ENCODE measurements at regions not wholly inside any gene's neighbourhood (a gene's known extent, or its start where the extent isn't known, plus 50 kb on each side); places are given as distances from the start of the nearest gene placed in this dataset.

- ChIA-PET CTCF (ENCODE audit: partially characterized antibody) (no interaction called here), POLR2A (ENCODE audit: partially characterized antibody) (no interaction called here)
- Histone ChIP-seq H3K36me3 (ENCODE audit: insufficient read depth, low read length) (no peaks in the 10 kb centered on the region), H3K4me1 (ENCODE audit: insufficient read depth, low read length) (no peaks in the 10 kb centered on the region), H3K9me3 (ENCODE audit: control insufficient read depth in 1 of 2, low read length in 2 of 2) (no peaks in the 10 kb centered on the region), H3K27me3 (ENCODE audit: insufficient read depth, low read length) (no peaks in the 10 kb centered on the region), H3K27ac (ENCODE audit: low read depth, low read length) (no peak overlapping the region), H3K4me3 (ENCODE audit: low read length in 2 of 2) (no peak overlapping the region)
- Mint-ChIP-seq H3K27ac (no peak overlapping the region), H3K9me3 (peaks cover 0 to 3% (median 0%) of the 10 kb centered on the region in 8 donors), H3K27me3 (peaks cover 4 to 7% of the 10 kb centered on the region in 2 donors), H3K4me3 (no peak overlapping the region), H3K4me1 (peaks cover 4 to 8% (median 5%) of the 10 kb centered on the region in 4 donors), H3K36me3 (no peaks in the 10 kb centered on the region)
- DNase-seq, result no peak
- intact Hi-C loops (cut with micrococcal nuclease), result no loop called here
Measured at GRCh38 chr5:167576897-167577296, 714.5 kb upstream of the WWC1 start.

- ChIA-PET CTCF (ENCODE audit: partially characterized antibody) (no interaction called here), POLR2A (ENCODE audit: partially characterized antibody) (no interaction called here)
- DNase-seq, result no peak
- Mint-ChIP-seq H3K27me3 (peaks cover 3 to 7% of the 10 kb centered on the region in 2 donors), H3K4me3 (no peak overlapping the region), H3K36me3 (no peaks in the 10 kb centered on the region), H3K27ac (no peak overlapping the region), H3K9me3 (peaks cover 0 to 3% (median 0%) of the 10 kb centered on the region in 8 donors), H3K4me1 (peaks cover 4 to 8% (median 5%) of the 10 kb centered on the region in 4 donors)
- H3K4me1 ChIP-seq (ENCODE audit: insufficient read depth, low read length), result no peaks in the 10 kb centered on the region
- H3K9me3 ChIP-seq (ENCODE audit: control insufficient read depth in 1 of 2, low read length in 2 of 2), result no peaks in the 10 kb centered on the region
- no peaks in the 10 kb centered on the region for H3K27me3 ChIP-seq (ENCODE audit: insufficient read depth, low read length)
- H3K4me3 ChIP-seq (ENCODE audit: low read length in 2 of 2), result no peak overlapping the region
- no peak overlapping the region for H3K27ac ChIP-seq (ENCODE audit: low read depth, low read length)
- intact Hi-C loops (cut with micrococcal nuclease), result no loop called here
- H3K36me3 ChIP-seq (ENCODE audit: insufficient read depth, low read length), result no peaks in the 10 kb centered on the region
Measured at GRCh38 chr5:167577616-167578015, 713.8 kb upstream of the WWC1 start.

GRCh38 chr5:167578977-167579692 is 712.3 kb upstream of the WWC1 start:
- H3K27me3 ChIP-seq (ENCODE audit: insufficient read depth, low read length), result no peaks in the 10 kb centered on the region
- H3K9me3 Mint-ChIP-seq, result no peaks in the 10 kb centered on the region
- peaks cover 0 to 7% of the 10 kb centered on the region in 2 donors for H3K27me3 Mint-ChIP-seq
- no peak overlapping the region for H3K27ac Mint-ChIP-seq
- no peaks in the 10 kb centered on the region for H3K36me3 Mint-ChIP-seq
- no peak for DNase-seq
- H3K4me3 ChIP-seq (ENCODE audit: low read length in 2 of 2), result no peak overlapping the region
- H3K4me1 ChIP-seq (ENCODE audit: insufficient read depth, low read length), result no peaks in the 10 kb centered on the region
- H3K27ac ChIP-seq (ENCODE audit: low read depth, low read length), result no peak overlapping the region
- intact Hi-C loops (cut with micrococcal nuclease), result no loop called here
- H3K36me3 ChIP-seq (ENCODE audit: insufficient read depth, low read length), result no peaks in the 10 kb centered on the region
- no peak overlapping the region for H3K4me3 Mint-ChIP-seq
- ChIA-PET CTCF (ENCODE audit: partially characterized antibody) (interaction anchor here (1.2 kb wide), 1 partner anchor 10 kb away, joined by 3 read pairs; no protein-coding TSS in a partner anchor), POLR2A (ENCODE audit: partially characterized antibody) (no interaction called here)
- no peaks in the 10 kb centered on the region for H3K9me3 ChIP-seq (ENCODE audit: control insufficient read depth in 1 of 2, low read length in 2 of 2)
- H3K4me1 Mint-ChIP-seq, result peaks cover 0 to 5% (median 1%) of the 10 kb centered on the region in 4 donors

GRCh38 chr5:167579693-167580055 is 711.8 kb upstream of the WWC1 start:
- Histone ChIP-seq H3K4me1 (ENCODE audit: insufficient read depth, low read length) (no peaks in the 10 kb centered on the region), H3K36me3 (ENCODE audit: insufficient read depth, low read length) (no peaks in the 10 kb centered on the region), H3K27me3 (ENCODE audit: insufficient read depth, low read length) (no peaks in the 10 kb centered on the region), H3K27ac (ENCODE audit: low read depth, low read length) (no peak overlapping the region), H3K4me3 (ENCODE audit: low read length in 2 of 2) (no peak overlapping the region), H3K9me3 (ENCODE audit: control insufficient read depth in 1 of 2, low read length in 2 of 2) (no peaks in the 10 kb centered on the region)
- intact Hi-C loops (cut with micrococcal nuclease), result no loop called here
- H3K4me1 Mint-ChIP-seq, result no peaks in the 10 kb centered on the region
- ChIA-PET POLR2A (ENCODE audit: partially characterized antibody) (no interaction called here), CTCF (ENCODE audit: partially characterized antibody) (no interaction called here)
- no peaks in the 10 kb centered on the region for H3K9me3 Mint-ChIP-seq
- peaks cover 0 to 4% of the 10 kb centered on the region in 2 donors for H3K27me3 Mint-ChIP-seq
- no peaks in the 10 kb centered on the region for H3K36me3 Mint-ChIP-seq
- H3K27ac Mint-ChIP-seq, result no peak overlapping the region
- DNase-seq, result no peak
- no peak overlapping the region for H3K4me3 Mint-ChIP-seq

- no peak for DNase-seq
- no peaks in the 10 kb centered on the region for H3K36me3 ChIP-seq (ENCODE audit: insufficient read depth, low read length)
- CTCF ChIA-PET (ENCODE audit: partially characterized antibody), result no interaction called here
- no peaks in the 10 kb centered on the region for H3K4me1 ChIP-seq (ENCODE audit: insufficient read depth, low read length)
- intact Hi-C loops (cut with micrococcal nuclease), result no loop called here
- Mint-ChIP-seq H3K4me1 (no peaks in the 10 kb centered on the region), H3K27ac (no peak overlapping the region), H3K4me3 (no peak overlapping the region), H3K27me3 (peaks cover 0 to 2% of the 10 kb centered on the region in 2 donors), H3K9me3 (no peaks in the 10 kb centered on the region), H3K36me3 (no peaks in the 10 kb centered on the region)
- POLR2A ChIA-PET (ENCODE audit: partially characterized antibody), result no interaction called here
- no peak overlapping the region for H3K27ac ChIP-seq (ENCODE audit: low read depth, low read length)
- no peaks in the 10 kb centered on the region for H3K27me3 ChIP-seq (ENCODE audit: insufficient read depth, low read length)
- H3K4me3 ChIP-seq (ENCODE audit: low read length in 2 of 2), result no peak overlapping the region
- H3K9me3 ChIP-seq (ENCODE audit: control insufficient read depth in 1 of 2, low read length in 2 of 2), result no peaks in the 10 kb centered on the region
Measured at GRCh38 chr5:167580608-167581007, 710.8 kb upstream of the WWC1 start.

GRCh38 chr5:167582283-167582682 is 709.2 kb upstream of the WWC1 start:
- CTCF ChIA-PET (ENCODE audit: partially characterized antibody), result no interaction called here

GRCh38 chr5:167582886-167583285 is 708.6 kb upstream of the WWC1 start:
- no peaks in the 10 kb centered on the region for H3K9me3 Mint-ChIP-seq
- H3K4me3 Mint-ChIP-seq, result no peak overlapping the region
- H3K4me3 ChIP-seq (ENCODE audit: low read length in 2 of 2), result no peak overlapping the region
- intact Hi-C loops (cut with micrococcal nuclease), result no loop called here
- H3K4me1 Mint-ChIP-seq, result no peaks in the 10 kb centered on the region
- H3K9me3 ChIP-seq (ENCODE audit: control insufficient read depth in 1 of 2, low read length in 2 of 2), result no peaks in the 10 kb centered on the region
- H3K27me3 Mint-ChIP-seq, result no peaks in the 10 kb centered on the region
- no peak overlapping the region for H3K27ac ChIP-seq (ENCODE audit: low read depth, low read length)
- no peak overlapping the region for H3K27ac Mint-ChIP-seq
- no peaks in the 10 kb centered on the region for H3K36me3 ChIP-seq (ENCODE audit: insufficient read depth, low read length)
- POLR2A ChIA-PET (ENCODE audit: partially characterized antibody), result interaction anchor here (0.6 kb wide), 1 partner anchor 472 kb away, joined by 3 read pairs; no protein-coding TSS in a partner anchor
- H3K4me1 ChIP-seq (ENCODE audit: insufficient read depth, low read length), result no peaks in the 10 kb centered on the region
- DNase-seq, result no peak
- CTCF ChIA-PET (ENCODE audit: partially characterized antibody), result no interaction called here
- no peaks in the 10 kb centered on the region for H3K27me3 ChIP-seq (ENCODE audit: insufficient read depth, low read length)
- H3K36me3 Mint-ChIP-seq, result no peaks in the 10 kb centered on the region

More at GRCh38 chr5:167582283-167582682, 709.2 kb upstream of the WWC1 start:
- Mint-ChIP-seq H3K36me3 (no peaks in the 10 kb centered on the region), H3K4me1 (no peaks in the 10 kb centered on the region), H3K4me3 (no peak overlapping the region), H3K9me3 (no peaks in the 10 kb centered on the region), H3K27me3 (no peaks in the 10 kb centered on the region), H3K27ac (no peak overlapping the region)
- POLR2A ChIA-PET (ENCODE audit: partially characterized antibody), result no interaction called here
- H3K9me3 ChIP-seq (ENCODE audit: control insufficient read depth in 1 of 2, low read length in 2 of 2), result no peaks in the 10 kb centered on the region
- no peak overlapping the region for H3K4me3 ChIP-seq (ENCODE audit: low read length in 2 of 2)
- no peak for DNase-seq
- intact Hi-C loops (cut with micrococcal nuclease), result no loop called here
- H3K4me1 ChIP-seq (ENCODE audit: insufficient read depth, low read length), result no peaks in the 10 kb centered on the region
- no peaks in the 10 kb centered on the region for H3K36me3 ChIP-seq (ENCODE audit: insufficient read depth, low read length)
- H3K27ac ChIP-seq (ENCODE audit: low read depth, low read length), result no peak overlapping the region
- no peaks in the 10 kb centered on the region for H3K27me3 ChIP-seq (ENCODE audit: insufficient read depth, low read length)

Measured in CD4-positive, alpha-beta memory T cell (primary cell).